HG02763 (cell line): ENCODE measurements at regions not wholly inside any gene's neighbourhood (a gene's known extent, or its start where the extent isn't known, plus 50 kb on each side); places are given as distances from the start of the nearest gene placed in this dataset.

Experiments
- ATAC-seq: cut with Tn5 transposase; IDR thresholded peaks from one replicate; pipeline ENCODE4 v1.9.1; 2021; ENCODE audit warnings: mild to moderate bottlenecking, moderate library complexity; ENCODE audit not compliant: unreplicated experiment

- no peak for ATAC-seq
These were observed 370.3 kb upstream of the RGMB start for GRCh38 chr5:98403131-98403530.

GRCh38 chr5:98414938-98415337 is 358.5 kb upstream of the RGMB start:
- ATAC-seq: no peak

DNA sequence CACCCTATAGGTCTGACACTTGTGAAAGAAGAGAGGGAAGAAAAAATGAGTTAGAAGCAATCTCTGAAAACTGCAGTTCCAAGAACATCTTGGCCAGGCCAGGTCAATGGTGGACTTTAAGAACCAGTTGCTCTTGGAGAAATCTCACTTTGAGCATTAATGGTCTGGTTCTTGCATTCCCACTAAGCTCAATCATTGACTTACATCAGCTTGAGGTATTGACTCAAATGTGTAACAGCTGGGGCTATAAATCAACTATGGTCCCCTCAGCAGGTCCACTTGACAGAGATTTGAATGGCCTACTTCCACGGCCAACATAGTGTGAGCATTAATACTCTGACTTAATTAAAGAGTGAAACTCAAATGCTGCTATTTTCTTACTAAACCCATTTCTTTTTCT is 357.8 kb upstream of the RGMB start:
- no peak for ATAC-seq

- ATAC-seq: no peak
These were observed 356.9 kb upstream of the RGMB start for GRCh38 chr5:98416541-98416940.

DNA sequence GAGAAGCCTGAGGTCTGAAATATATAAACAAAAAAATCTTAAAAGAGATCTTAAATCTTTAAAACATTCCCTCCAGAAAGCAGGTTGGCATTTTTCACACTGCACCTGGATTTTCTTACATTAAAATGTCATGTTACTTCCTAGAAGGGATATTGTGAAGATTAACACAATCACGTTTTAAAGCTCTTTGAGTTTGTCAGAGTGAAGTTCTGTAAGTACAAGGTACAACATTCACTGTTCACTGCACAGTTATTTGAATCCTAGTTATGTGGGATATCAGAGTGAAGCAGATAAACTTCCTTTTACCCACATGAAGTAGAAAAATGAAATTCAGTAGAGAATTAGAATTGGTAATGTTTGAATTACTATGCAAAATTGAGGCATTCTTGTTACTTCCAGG is 353.6 kb upstream of the RGMB start:
- no peak for ATAC-seq

GRCh38 chr5:98424681-98425450 is 348.6 kb upstream of the RGMB start:
- no peak for ATAC-seq

- no peak for ATAC-seq
These were observed 347.8 kb upstream of the RGMB start for GRCh38 chr5:98425640-98426039.

GRCh38 chr5:98428806-98429205 is 344.7 kb upstream of the RGMB start:
- peak; percentile 70 for ATAC-seq

DNA sequence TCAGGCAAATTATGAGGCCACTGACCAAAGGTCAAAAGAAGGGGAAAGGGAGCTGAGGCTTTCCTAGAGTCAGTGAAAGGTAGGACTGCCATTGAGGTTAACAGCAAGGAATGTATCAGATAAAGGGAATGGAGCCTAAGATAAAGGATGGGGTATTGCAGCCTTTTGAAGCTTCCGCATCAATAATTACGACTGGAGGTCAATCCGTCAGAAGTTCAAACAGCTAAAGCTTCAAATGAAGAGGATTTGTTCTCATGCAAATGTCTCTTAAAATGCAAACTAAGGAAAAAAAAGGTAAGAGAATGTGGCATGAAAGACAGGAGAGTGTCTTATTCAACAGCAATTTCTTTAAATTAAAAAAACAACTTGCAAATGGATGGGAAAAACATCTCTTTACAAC is 341.1 kb upstream of the RGMB start:
- no peak for ATAC-seq

- ATAC-seq: no peak
These were observed 340.4 kb upstream of the RGMB start for GRCh38 chr5:98433022-98433421.

DNA sequence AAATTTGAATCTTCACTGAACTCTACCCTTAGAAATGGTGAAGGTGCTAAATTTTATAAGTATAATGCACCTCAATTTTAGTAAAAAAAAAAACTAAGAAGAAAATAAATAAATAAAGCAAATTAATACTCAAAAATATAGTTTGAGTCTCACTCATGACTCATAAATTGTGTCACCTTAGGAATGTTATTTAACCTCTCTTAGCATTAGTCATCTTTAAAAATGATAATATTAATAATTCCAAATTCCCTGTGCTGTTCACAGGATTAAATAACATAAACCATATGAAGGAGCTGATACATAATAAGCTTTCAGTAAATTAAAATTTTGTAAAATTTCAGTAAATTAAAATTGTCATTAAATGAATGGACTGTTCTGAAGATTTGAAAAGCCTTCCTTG is 339.8 kb upstream of the RGMB start:
- ATAC-seq: no peak

DNA sequence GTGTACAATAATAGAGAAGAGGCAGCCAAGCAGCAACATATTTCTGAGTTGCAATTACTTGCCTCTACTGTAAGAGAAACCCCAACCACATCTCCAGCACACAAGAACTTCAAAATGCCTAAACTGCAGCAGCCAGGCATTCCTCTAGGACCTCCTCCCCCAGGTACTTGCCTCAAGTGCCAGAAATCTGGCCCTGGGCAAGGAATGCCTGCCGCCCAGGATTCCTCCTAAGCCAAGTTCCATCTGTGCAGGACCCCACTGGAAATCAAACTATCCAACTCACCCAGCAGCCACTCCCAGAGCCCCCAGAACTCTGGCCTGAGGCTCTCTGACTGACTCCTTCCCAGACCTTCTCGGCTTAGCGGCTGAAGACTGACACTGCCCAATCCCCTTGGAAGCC is 336.8 kb upstream of the RGMB start:
- ATAC-seq: no peak

GRCh38 chr5:98442448-98442847 is 331.0 kb upstream of the RGMB start:
- no peak for ATAC-seq

DNA sequence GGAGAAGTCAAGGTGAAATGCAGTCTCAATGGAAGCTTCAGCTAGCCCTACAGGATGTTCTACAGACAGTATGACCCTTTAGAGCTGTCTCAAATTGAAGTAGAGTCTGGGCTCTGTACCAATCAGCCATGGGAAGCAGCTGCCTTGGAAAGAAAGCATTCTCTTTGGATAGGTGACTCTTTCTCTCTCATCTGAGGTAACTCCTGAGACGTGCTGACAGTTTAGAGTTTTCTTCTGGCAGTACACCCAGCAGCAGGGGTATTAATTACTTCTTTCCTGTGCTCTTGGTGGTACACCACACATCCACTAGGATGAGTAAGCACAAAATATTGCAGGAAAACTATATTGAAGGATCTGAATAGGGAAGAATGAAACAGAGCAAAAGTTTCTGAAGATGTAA is 329.6 kb upstream of the RGMB start:
- ATAC-seq: no peak

DNA sequence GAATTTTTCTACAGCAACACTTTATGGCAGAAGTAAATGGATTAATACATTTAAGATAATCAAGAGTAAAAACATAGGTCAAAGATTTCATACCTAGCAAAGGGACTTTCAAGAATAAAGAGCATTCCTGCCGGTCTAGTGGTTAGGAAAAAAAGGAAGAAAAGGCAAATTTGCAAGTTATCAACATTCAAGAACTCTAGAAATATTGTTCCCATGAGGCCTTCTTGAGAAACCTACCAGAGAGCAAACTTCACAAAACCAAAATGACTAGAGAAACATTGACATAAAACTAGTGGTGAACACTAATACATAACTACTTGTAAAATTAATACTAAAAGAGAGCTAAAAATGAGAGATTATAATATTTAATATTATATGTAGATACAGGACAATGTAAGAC is 320.2 kb upstream of the RGMB start:
- ATAC-seq: no peak

GRCh38 chr5:98454407-98454806 is 319.1 kb upstream of the RGMB start:
- ATAC-seq: no peak

GRCh38 chr5:98454904-98455303 is 318.6 kb upstream of the RGMB start:
- no peak for ATAC-seq

DNA sequence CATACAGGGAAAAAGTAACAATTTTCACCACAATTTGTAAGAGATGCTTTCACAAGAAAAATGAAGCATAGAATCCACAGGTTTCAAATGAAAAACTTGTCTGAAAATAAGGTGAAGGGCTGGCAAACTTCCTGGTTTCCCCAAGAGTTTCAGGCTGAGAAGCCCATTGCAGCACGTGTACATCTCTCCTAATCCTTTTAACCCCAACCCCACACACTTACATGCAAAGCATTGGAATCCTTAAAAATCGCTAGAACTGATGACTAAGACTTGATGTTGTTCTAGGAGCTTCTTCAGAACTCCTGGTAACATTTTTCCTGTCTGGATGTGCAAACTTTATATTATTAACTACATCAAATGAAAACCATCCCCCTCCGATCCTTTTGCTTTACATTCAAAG is 317.8 kb upstream of the RGMB start:
- no peak for ATAC-seq

GRCh38 chr5:98458004-98458403 is 315.5 kb upstream of the RGMB start:
- no peak for ATAC-seq

- no peak for ATAC-seq
These were observed 314.7 kb upstream of the RGMB start for GRCh38 chr5:98458726-98459125.

- no peak for ATAC-seq
These were observed 312.9 kb upstream of the RGMB start for GRCh38 chr5:98460536-98460935.

GRCh38 chr5:98461485-98461884 is 312.0 kb upstream of the RGMB start:
- no peak for ATAC-seq

GRCh38 chr5:98463222-98463621 is 310.2 kb upstream of the RGMB start:
- ATAC-seq: no peak
